ENCODE measurements at regions not wholly inside any gene's neighbourhood (a gene's known extent, or its start where the extent isn't known, plus 50 kb on each side); places are given as distances from the start of the nearest gene placed in this dataset.

DNA sequence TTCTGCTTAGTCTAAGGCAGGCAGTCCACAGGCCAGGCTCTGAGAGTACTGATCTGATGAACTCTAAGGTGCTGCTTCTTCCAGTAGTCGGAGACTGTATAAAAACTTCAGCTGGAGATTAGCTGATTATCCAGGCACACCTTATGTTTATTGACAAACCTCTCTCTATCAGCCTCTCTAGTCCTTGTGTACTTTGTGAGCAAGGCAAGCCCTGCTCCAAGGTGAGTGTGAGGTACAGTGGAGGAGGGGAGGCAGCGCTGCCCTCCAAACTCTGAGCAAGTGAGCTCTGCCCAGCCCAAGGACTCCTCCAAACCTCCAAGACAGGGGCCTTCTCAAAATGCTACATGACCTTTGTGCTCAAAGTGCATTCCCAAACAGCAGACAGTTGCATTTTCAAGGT, 95.9 kb upstream of the CDKN3 start:
- Histone ChIP-seq H3K4me2 (no peak overlapping the region), H3K27ac (no peak overlapping the region), H2AFZ (ENCODE audit: low read depth) (no peak overlapping the region), H3K36me3 (ENCODE audit: insufficient read depth) (no peaks in the 10 kb centered on the region), H3K4me1 (ENCODE audit: low read depth, poor library complexity, severe bottlenecking) (no peaks in the 10 kb centered on the region), H3K9ac (no peak overlapping the region), H3K79me2 (ENCODE audit: insufficient read depth, low read depth) (no peaks in the 10 kb centered on the region), H3K4me3 (IDR thresholded peaks at IDR 0.05; ENCODE audit: insufficient read depth, low read depth, low read length) (no peak overlapping the region), H4K20me1 (ENCODE audit: insufficient read depth) (no peaks in the 10 kb centered on the region), H3K27me3 (ENCODE audit: insufficient read depth, low read depth) (no peaks in the 10 kb centered on the region)
- TF ChIP-seq, protein P1, sequence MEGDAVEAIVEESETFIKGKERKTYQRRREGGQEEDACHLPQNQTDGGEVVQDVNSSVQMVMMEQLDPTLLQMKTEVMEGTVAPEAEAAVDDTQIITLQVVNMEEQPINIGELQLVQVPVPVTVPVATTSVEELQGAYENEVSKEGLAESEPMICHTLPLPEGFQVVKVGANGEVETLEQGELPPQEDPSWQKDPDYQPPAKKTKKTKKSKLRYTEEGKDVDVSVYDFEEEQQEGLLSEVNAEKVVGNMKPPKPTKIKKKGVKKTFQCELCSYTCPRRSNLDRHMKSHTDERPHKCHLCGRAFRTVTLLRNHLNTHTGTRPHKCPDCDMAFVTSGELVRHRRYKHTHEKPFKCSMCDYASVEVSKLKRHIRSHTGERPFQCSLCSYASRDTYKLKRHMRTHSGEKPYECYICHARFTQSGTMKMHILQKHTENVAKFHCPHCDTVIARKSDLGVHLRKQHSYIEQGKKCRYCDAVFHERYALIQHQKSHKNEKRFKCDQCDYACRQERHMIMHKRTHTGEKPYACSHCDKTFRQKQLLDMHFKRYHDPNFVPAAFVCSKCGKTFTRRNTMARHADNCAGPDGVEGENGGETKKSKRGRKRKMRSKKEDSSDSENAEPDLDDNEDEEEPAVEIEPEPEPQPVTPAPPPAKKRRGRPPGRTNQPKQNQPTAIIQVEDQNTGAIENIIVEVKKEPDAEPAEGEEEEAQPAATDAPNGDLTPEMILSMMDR (conservative IDR thresholded peaks at IDR 0.05; ENCODE audit: low read depth, low read length), result no peak

- TF ChIP-seq, protein P1 (conservative IDR thresholded peaks at IDR 0.05; ENCODE audit: low read depth, low read length), result no peak
- Histone ChIP-seq H2AFZ (ENCODE audit: low read depth) (no peak overlapping the region), H3K27me3 (ENCODE audit: insufficient read depth, low read depth) (no peaks in the 10 kb centered on the region), H3K4me1 (ENCODE audit: low read depth, poor library complexity, severe bottlenecking) (no peaks in the 10 kb centered on the region), H3K79me2 (ENCODE audit: insufficient read depth, low read depth) (no peaks in the 10 kb centered on the region), H3K27ac (no peak overlapping the region), H4K20me1 (ENCODE audit: insufficient read depth) (no peaks in the 10 kb centered on the region), H3K36me3 (ENCODE audit: insufficient read depth) (no peaks in the 10 kb centered on the region), H3K4me2 (no peak overlapping the region), H3K9ac (no peak overlapping the region), H3K4me3 (IDR thresholded peaks at IDR 0.05; ENCODE audit: insufficient read depth, low read depth, low read length) (no peak overlapping the region)
Observed at GRCh38 chr14:54301359-54301758, 95.4 kb upstream of the CDKN3 start.

- H2AFZ ChIP-seq (ENCODE audit: low read depth), result no peak overlapping the region
- no peak overlapping the region for H3K4me3 ChIP-seq (IDR thresholded peaks at IDR 0.05; ENCODE audit: insufficient read depth, low read depth, low read length)
- TF ChIP-seq, protein P1 (conservative IDR thresholded peaks at IDR 0.05; ENCODE audit: low read depth, low read length), result no peak
- H3K4me2 ChIP-seq, result no peak overlapping the region
- no peaks in the 10 kb centered on the region for H3K4me1 ChIP-seq (ENCODE audit: low read depth, poor library complexity, severe bottlenecking)
- H3K27me3 ChIP-seq (ENCODE audit: insufficient read depth, low read depth), result no peaks in the 10 kb centered on the region
- no peaks in the 10 kb centered on the region for H4K20me1 ChIP-seq (ENCODE audit: insufficient read depth)
- no peak overlapping the region for H3K27ac ChIP-seq
- no peaks in the 10 kb centered on the region for H3K36me3 ChIP-seq (ENCODE audit: insufficient read depth)
- H3K79me2 ChIP-seq (ENCODE audit: insufficient read depth, low read depth), result no peaks in the 10 kb centered on the region
- H3K9ac ChIP-seq, result no peak overlapping the region
Observed at GRCh38 chr14:54306806-54307205, 90.0 kb upstream of the CDKN3 start.

- Histone ChIP-seq H3K9ac (no peak overlapping the region), H4K20me1 (ENCODE audit: insufficient read depth) (no peaks in the 10 kb centered on the region), H3K36me3 (ENCODE audit: insufficient read depth) (no peaks in the 10 kb centered on the region), H2AFZ (ENCODE audit: low read depth) (no peak overlapping the region), H3K27ac (no peak overlapping the region), H3K4me2 (no peak overlapping the region), H3K4me1 (ENCODE audit: low read depth, poor library complexity, severe bottlenecking) (no peaks in the 10 kb centered on the region), H3K4me3 (IDR thresholded peaks at IDR 0.05; ENCODE audit: insufficient read depth, low read depth, low read length) (no peak overlapping the region), H3K79me2 (ENCODE audit: insufficient read depth, low read depth) (no peaks in the 10 kb centered on the region), H3K27me3 (ENCODE audit: insufficient read depth, low read depth) (no peaks in the 10 kb centered on the region)
- TF ChIP-seq, protein P1 (conservative IDR thresholded peaks at IDR 0.05; ENCODE audit: low read depth, low read length), result no peak
Observed at GRCh38 chr14:54309615-54310014, 87.2 kb upstream of the CDKN3 start.

All from KMS-11 (cell line).